GM18870 (cell line): ENCODE measurements at regions not wholly inside any gene's neighbourhood (a gene's known extent, or its start where the extent isn't known, plus 50 kb on each side); places are given as distances from the start of the nearest gene placed in this dataset.
"Not testable (repeated sequence)": the region's sequence is repeated elsewhere in the genome, so short reads cannot be mapped to it uniquely, and the experiment has no call there.

ENCODE experiments used
- ATAC-seq: cut with Tn5 transposase; IDR thresholded peaks from one replicate; pipeline ENCODE4 v1.9.1; 2021; ENCODE audit warnings: moderate library complexity; ENCODE audit not compliant: unreplicated experiment

GRCh38 chr6:11307226-11307625 lies 74.8 kb upstream of the NEDD9 start:
- no peak for ATAC-seq

DNA sequence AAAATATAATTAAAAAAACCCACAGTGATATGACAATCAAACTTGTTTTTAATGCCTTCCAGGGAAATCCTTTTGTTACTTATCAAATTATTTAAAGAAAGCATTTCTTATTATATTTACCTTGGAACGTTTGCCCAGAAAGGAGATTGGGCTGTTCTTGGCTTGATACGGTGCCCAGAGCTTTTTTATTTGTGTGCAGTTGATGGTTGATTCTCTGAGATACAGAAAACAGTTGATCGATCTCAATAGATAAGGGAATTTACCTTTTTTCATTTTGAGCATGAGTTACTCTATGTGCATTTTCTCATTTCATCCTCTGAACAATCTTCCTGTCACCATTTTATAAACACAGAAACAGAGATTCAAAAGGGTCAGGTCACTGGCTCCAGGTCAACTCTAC lies 72.5 kb upstream of the NEDD9 start:
- ATAC-seq, result no peak

- not testable (repeated sequence) for ATAC-seq
Measured at GRCh38 chr6:11299876-11300428, 67.5 kb upstream of the NEDD9 start.

- ATAC-seq, result not testable (repeated sequence)
Measured at GRCh38 chr6:11299421-11299784, 66.9 kb upstream of the NEDD9 start.

- ATAC-seq, result no peak
Measured at GRCh38 chr6:11298651-11299420, 66.4 kb upstream of the NEDD9 start.

- ATAC-seq, result no peak
Measured at GRCh38 chr6:11297376-11297729, 64.9 kb upstream of the NEDD9 start.

- ATAC-seq, result no peak
Measured at GRCh38 chr6:11296449-11297375, 64.2 kb upstream of the NEDD9 start.

DNA sequence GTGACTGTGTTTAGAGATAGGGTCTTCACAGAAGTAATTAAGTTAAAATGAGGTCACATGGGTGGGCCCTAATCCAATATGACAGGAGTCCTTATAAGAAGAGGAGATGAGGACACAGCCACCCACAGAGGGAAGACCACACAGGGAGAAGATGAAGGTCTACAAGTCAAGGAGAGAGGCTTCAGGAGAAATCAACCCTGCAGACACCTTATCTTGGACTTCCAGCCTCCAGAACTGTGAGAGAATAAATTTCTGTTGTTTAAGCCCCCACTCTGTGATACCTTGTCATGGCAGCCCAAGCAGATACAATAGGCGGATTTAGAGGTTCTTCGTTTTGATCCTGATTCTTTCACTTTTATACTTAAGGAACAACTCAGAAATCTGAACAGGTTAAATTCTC lies 63.5 kb upstream of the NEDD9 start:
- no peak for ATAC-seq

GRCh38 chr6:11294228-11294627 lies 61.8 kb upstream of the NEDD9 start:
- ATAC-seq, result no peak

- ATAC-seq, result no peak
Measured at GRCh38 chr6:11292594-11293236, 60.2 kb upstream of the NEDD9 start.

- no peak for ATAC-seq
Measured at GRCh38 chr6:11292091-11292490, 59.6 kb upstream of the NEDD9 start.

DNA sequence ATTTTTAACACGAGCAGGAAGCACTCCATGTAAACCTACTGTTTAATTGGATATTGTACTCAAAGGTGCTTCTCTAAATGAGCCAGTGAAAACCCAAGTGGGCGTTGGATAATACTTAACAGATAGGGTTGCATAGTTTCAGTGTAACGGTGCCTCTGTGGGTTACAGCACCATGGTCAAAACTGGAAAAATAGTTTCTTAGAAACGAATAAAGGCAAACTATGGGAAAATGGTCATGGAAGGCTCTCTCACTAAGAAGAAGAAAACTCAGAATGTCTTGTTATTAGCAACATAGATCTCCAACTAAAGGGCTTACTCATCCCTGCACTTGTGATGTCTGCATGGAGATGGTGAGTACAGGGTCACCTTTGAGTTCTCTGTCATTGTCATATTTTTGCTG lies 59.1 kb upstream of the NEDD9 start:
- no peak for ATAC-seq

GRCh38 chr6:11290027-11290426 lies 57.6 kb upstream of the NEDD9 start:
- no peak for ATAC-seq

DNA sequence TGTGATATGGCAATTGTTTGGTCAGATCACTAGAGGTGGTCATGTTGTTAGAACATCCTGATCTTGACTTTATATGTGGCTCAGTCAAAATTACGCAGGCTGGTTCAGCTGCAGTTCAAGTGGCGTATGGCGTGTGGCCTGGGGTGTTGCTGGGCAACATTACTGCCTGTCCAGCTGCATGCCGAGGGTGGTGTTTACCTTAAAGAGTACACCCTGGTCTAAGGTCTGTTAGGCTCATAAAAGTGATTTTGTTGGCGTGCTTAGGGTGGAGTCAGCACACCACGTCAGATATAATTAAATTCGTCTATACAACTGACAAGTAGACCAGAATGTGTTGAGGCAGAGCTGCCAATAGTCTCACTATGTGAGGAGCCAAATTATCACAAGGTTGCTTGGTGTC lies 55.6 kb upstream of the NEDD9 start:
- ATAC-seq, result no peak

DNA sequence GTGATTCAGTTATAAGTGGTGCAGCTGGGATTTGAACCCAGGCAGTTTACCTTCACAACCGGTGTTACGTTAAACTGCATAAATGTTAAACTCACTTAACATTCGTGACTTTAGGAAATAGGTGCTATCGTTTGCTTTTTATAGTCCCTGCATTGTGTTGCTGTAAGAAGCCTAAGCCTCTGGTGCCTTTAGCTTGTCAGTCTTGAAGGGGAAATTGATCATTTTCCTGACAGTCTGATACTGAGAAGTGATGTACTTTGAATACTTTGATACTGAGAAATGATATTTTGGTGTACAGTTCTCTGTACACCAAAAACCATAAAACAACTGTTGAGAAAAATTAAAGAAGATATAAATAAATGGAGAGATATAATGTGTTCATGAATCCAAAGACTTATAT lies 52.5 kb upstream of the NEDD9 start:
- no peak for ATAC-seq

DNA sequence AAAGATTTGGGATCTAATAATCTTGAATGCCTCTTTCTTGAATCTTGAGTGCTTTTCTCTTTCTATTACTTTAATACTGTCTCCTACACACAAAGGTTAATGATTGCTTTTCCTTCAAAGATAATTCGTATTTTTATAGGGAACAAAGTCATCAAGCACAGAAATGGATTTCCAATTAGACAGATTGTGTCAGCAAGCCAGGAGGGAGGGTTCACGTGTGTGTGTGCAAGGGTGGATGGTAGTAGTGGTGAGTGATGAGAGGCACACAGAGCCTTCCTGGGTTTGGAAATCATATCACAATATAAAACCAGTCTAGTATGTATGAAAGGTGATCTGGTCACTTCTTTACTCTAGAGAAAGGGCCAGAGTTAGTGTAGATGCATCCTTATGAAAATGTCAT lies 51.2 kb upstream of the NEDD9 start:
- ATAC-seq, result no peak

DNA sequence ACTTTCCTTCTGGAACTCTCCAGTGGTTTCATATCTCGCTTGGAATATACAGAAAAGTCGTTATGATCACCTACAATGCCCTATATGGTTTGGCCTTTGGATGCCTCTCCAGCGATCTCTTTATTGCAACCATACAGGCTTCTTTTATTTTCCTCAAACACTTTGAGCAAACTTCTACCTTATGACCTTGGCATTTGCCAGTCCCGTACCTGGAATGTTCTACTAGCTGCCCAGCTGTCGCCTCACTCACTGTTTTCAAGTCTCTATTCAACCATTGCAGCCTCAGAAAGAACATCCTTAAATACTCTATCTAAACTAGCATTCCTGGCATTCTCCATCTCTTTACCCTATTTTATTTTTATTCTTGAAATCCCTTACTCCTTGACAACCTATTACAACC lies 50.4 kb upstream of the NEDD9 start:
- no peak for ATAC-seq
